DOHH2 (cell line): ENCODE measurements at regions not wholly inside any gene's neighbourhood (a gene's known extent, or its start where the extent isn't known, plus 50 kb on each side); places are given as distances from the start of the nearest gene placed in this dataset.

Experiments used
- EZH2phosphoT487 ChIP-seq: fragments of 200-600 bp; sonication (generic); IDR thresholded peaks from 2 replicates; pipeline ENCODE4 v1.6.1; 2017; ENCODE audit warnings: borderline replicate concordance, mild to moderate bottlenecking, antibody characterized with exemption, low read length, moderate library complexity, mixed read lengths
- TF ChIP-seq, protein P1 (sequence below): fragments of 200-600 bp; sonication (generic); IDR thresholded peaks from one replicate; pipeline ENCODE4 v1.5.1; 2014; ENCODE audit warnings: antibody characterized with exemption, mild to moderate bottlenecking, low read depth, low read length; ENCODE audit not compliant: poor library complexity, severe bottlenecking

DNA sequence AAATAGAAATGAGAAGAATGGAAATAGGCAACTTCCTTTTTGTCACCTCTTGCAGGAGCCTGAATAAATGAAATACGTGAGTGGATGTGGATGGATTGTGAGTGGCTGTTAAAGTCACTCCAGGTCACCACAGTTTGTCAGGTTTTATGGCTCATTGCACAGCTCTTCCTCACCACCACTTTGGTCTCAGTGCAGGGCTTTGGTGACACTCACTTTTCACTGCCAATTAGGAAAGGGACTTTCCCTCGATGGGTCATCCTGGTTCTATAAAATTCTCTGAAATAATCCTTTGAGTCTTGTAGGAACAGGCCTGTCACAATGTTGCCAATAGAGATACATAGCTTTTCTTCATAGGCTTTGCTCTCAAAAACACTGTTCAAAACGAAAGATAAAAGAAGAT, 172.4 kb upstream of the C11orf87 start:
- TF ChIP-seq, protein P1, sequence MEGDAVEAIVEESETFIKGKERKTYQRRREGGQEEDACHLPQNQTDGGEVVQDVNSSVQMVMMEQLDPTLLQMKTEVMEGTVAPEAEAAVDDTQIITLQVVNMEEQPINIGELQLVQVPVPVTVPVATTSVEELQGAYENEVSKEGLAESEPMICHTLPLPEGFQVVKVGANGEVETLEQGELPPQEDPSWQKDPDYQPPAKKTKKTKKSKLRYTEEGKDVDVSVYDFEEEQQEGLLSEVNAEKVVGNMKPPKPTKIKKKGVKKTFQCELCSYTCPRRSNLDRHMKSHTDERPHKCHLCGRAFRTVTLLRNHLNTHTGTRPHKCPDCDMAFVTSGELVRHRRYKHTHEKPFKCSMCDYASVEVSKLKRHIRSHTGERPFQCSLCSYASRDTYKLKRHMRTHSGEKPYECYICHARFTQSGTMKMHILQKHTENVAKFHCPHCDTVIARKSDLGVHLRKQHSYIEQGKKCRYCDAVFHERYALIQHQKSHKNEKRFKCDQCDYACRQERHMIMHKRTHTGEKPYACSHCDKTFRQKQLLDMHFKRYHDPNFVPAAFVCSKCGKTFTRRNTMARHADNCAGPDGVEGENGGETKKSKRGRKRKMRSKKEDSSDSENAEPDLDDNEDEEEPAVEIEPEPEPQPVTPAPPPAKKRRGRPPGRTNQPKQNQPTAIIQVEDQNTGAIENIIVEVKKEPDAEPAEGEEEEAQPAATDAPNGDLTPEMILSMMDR, result no peak
- no peak for TF ChIP-seq EZH2phosphoT487
